SK-N-SH treated with all-trans-retinoic acid at 6 μM for 48 hours (cell line): ENCODE measurements at regions not wholly inside any gene's neighbourhood (a gene's known extent, or its start where the extent isn't known, plus 50 kb on each side); places are given as distances from the start of the nearest gene placed in this dataset.

Experiments
- ATAC-seq: fragments of 200-7000 bp; cut with Tn5 transposase; 3 replicates; pipeline ENCODE4 v1.9.1; 2020; ENCODE audit warnings: mild to moderate bottlenecking, moderate library complexity
- ARNTL ChIP-seq: fragments of 450-650 bp; formaldehyde crosslinking; IDR thresholded peaks from 2 replicates; pipeline ENCODE4 v1.5.0; 2020; ENCODE audit warnings: low read depth, mild to moderate bottlenecking, moderate library complexity, borderline replicate concordance
- BACH2 ChIP-seq: fragments of 250-450 bp; sonication (Bioruptor Pico); IDR thresholded peaks from 2 replicates; pipeline ENCODE4 v1.9.0; 2021; ENCODE audit warnings: mild to moderate bottlenecking, borderline replicate concordance
- CSDC2 ChIP-seq: fragments of 250-450 bp; sonication (Bioruptor Pico); IDR thresholded peaks from 2 replicates; pipeline ENCODE4 v1.5.0; 2020; ENCODE audit warnings: mild to moderate bottlenecking, moderate library complexity
- ESRRG ChIP-seq: fragments of 250-450 bp; sonication (Bioruptor Pico); IDR thresholded peaks from 2 replicates; pipeline ENCODE4 v1.6.1; 2021; ENCODE audit warnings: mild to moderate bottlenecking
- GLIS3 ChIP-seq: fragments of 250-450 bp; sonication (Bioruptor Pico); IDR thresholded peaks from 2 replicates; pipeline ENCODE4 v1.5.0; 2020; ENCODE audit warnings: mild to moderate bottlenecking, moderate library complexity
- ISL1 ChIP-seq: fragments of 250-450 bp; sonication (Bioruptor Pico); IDR thresholded peaks from 2 replicates; pipeline ENCODE4 v2.1.2; 2022; ENCODE audit warnings: mild to moderate bottlenecking, moderate library complexity
- TCF4 ChIP-seq: fragments of 250-450 bp; sonication (Bioruptor Pico); IDR thresholded peaks from 2 replicates; pipeline ENCODE4 v1.8.0; 2021; ENCODE audit warnings: mild to moderate bottlenecking, moderate library complexity, borderline replicate concordance
- TOX ChIP-seq: fragments of 250-450 bp; sonication (Bioruptor Pico); IDR thresholded peaks from 2 replicates; pipeline ENCODE4 v1.8.0; 2021; ENCODE audit warnings: mild to moderate bottlenecking, moderate library complexity, borderline replicate concordance
- ZC3H10 ChIP-seq: fragments of 250-450 bp; sonication (Bioruptor Pico); IDR thresholded peaks from 2 replicates; pipeline ENCODE4 v1.5.1; 2021; ENCODE audit warnings: mild to moderate bottlenecking, moderate library complexity
- ZFP30 ChIP-seq: fragments of 450-650 bp; formaldehyde crosslinking; IDR thresholded peaks from 2 replicates; pipeline ENCODE4 v1.5.0; 2022; ENCODE audit warnings: mild to moderate bottlenecking, moderate library complexity
- ZNF565 ChIP-seq: fragments of 450-650 bp; formaldehyde crosslinking; conservative IDR thresholded peaks from 2 replicates; pipeline ENCODE4 v1.5.0; 2020; ENCODE audit warnings: low read depth, mild to moderate bottlenecking, moderate library complexity
- ZNF70 ChIP-seq: fragments of 450-650 bp; formaldehyde crosslinking; IDR thresholded peaks from 2 replicates; pipeline ENCODE4 v1.5.0; 2020; ENCODE audit warnings: mild to moderate bottlenecking, moderate library complexity
- TF ChIP-seq, protein P1 (sequence below): fragments of 250-450 bp; sonication (Bioruptor Pico); IDR thresholded peaks from 2 replicates; pipeline ENCODE4 v1.5.0; 2020; ENCODE audit warnings: mild to moderate bottlenecking, moderate library complexity
- TF ChIP-seq, protein P2 (sequence below): fragments of 250-450 bp; sonication (Bioruptor Pico); IDR thresholded peaks from 2 replicates; pipeline ENCODE4 v1.8.0; 2020; ENCODE audit warnings: mild to moderate bottlenecking, moderate library complexity, borderline replicate concordance
- TF ChIP-seq, protein P3 (sequence below): fragments of 250-450 bp; sonication (Bioruptor Pico); IDR thresholded peaks from 2 replicates; pipeline ENCODE4 v1.5.1; 2020; ENCODE audit warnings: low read depth, mild to moderate bottlenecking, moderate library complexity
- TF ChIP-seq, protein P4 (sequence below): fragments of 250-450 bp; sonication (Bioruptor Pico); IDR thresholded peaks from 2 replicates; pipeline ENCODE4 v1.8.0; 2021; ENCODE audit warnings: low read depth, mild to moderate bottlenecking, moderate library complexity, borderline replicate concordance

- no peak for ATAC-seq
Observed at GRCh38 chr5:72697622-72698021, 118.8 kb upstream of the TNPO1 start.

GRCh38 chr5:72695659-72696058 lies 120.8 kb upstream of the TNPO1 start:
- no peak for ATAC-seq
- TF ChIP-seq TOX (no peak), ARNTL (CRISPR knock-in tag) (no peak), ZFP30 (CRISPR knock-in tag) (no peak), ZNF565 (CRISPR knock-in tag) (no peak), TCF4 (CRISPR knock-in tag) (no peak), ESRRG (CRISPR knock-in tag) (no peak), CSDC2 (CRISPR knock-in tag) (no peak), ZC3H10 (CRISPR knock-in tag) (no peak)
- TF ChIP-seq, protein P1, sequence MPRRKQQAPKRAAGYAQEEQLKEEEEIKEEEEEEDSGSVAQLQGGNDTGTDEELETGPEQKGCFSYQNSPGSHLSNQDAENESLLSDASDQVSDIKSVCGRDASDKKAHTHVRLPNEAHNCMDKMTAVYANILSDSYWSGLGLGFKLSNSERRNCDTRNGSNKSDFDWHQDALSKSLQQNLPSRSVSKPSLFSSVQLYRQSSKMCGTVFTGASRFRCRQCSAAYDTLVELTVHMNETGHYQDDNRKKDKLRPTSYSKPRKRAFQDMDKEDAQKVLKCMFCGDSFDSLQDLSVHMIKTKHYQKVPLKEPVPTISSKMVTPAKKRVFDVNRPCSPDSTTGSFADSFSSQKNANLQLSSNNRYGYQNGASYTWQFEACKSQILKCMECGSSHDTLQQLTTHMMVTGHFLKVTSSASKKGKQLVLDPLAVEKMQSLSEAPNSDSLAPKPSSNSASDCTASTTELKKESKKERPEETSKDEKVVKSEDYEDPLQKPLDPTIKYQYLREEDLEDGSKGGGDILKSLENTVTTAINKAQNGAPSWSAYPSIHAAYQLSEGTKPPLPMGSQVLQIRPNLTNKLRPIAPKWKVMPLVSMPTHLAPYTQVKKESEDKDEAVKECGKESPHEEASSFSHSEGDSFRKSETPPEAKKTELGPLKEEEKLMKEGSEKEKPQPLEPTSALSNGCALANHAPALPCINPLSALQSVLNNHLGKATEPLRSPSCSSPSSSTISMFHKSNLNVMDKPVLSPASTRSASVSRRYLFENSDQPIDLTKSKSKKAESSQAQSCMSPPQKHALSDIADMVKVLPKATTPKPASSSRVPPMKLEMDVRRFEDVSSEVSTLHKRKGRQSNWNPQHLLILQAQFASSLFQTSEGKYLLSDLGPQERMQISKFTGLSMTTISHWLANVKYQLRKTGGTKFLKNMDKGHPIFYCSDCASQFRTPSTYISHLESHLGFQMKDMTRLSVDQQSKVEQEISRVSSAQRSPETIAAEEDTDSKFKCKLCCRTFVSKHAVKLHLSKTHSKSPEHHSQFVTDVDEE (CRISPR knock-in tag), result no peak
- TF ChIP-seq, protein P2, sequence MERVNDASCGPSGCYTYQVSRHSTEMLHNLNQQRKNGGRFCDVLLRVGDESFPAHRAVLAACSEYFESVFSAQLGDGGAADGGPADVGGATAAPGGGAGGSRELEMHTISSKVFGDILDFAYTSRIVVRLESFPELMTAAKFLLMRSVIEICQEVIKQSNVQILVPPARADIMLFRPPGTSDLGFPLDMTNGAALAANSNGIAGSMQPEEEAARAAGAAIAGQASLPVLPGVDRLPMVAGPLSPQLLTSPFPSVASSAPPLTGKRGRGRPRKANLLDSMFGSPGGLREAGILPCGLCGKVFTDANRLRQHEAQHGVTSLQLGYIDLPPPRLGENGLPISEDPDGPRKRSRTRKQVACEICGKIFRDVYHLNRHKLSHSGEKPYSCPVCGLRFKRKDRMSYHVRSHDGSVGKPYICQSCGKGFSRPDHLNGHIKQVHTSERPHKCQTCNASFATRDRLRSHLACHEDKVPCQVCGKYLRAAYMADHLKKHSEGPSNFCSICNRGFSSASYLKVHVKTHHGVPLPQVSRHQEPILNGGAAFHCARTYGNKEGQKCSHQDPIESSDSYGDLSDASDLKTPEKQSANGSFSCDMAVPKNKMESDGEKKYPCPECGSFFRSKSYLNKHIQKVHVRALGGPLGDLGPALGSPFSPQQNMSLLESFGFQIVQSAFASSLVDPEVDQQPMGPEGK, result no peak
- TF ChIP-seq, protein P3, sequence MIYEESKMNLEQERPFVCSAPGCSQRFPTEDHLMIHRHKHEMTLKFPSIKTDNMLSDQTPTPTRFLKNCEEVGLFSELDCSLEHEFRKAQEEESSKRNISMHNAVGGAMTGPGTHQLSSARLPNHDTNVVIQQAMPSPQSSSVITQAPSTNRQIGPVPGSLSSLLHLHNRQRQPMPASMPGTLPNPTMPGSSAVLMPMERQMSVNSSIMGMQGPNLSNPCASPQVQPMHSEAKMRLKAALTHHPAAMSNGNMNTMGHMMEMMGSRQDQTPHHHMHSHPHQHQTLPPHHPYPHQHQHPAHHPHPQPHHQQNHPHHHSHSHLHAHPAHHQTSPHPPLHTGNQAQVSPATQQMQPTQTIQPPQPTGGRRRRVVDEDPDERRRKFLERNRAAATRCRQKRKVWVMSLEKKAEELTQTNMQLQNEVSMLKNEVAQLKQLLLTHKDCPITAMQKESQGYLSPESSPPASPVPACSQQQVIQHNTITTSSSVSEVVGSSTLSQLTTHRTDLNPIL (CRISPR knock-in tag), result no peak

More at GRCh38 chr5:72697622-72698021, 118.8 kb upstream of the TNPO1 start:
- TF ChIP-seq ISL1, result no peak
- TF ChIP-seq BACH2 (CRISPR knock-in tag), result no peak
- TF ChIP-seq GLIS3 (CRISPR knock-in tag), result no peak
- TF ChIP-seq ZNF70 (CRISPR knock-in tag), result no peak
- no peak for TF ChIP-seq CSDC2 (CRISPR knock-in tag)
- TF ChIP-seq TCF4 (CRISPR knock-in tag), result no peak
- TF ChIP-seq, protein P2, result no peak
- TF ChIP-seq, protein P4, sequence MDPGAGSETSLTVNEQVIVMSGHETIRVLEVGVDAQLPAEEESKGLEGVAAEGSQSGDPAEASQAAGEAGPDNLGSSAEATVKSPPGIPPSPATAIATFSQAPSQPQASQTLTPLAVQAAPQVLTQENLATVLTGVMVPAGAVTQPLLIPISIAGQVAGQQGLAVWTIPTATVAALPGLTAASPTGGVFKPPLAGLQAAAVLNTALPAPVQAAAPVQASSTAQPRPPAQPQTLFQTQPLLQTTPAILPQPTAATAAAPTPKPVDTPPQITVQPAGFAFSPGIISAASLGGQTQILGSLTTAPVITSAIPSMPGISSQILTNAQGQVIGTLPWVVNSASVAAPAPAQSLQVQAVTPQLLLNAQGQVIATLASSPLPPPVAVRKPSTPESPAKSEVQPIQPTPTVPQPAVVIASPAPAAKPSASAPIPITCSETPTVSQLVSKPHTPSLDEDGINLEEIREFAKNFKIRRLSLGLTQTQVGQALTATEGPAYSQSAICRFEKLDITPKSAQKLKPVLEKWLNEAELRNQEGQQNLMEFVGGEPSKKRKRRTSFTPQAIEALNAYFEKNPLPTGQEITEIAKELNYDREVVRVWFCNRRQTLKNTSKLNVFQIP (CRISPR knock-in tag), result no peak
- TF ChIP-seq, protein P3 (CRISPR knock-in tag), result no peak
- TF ChIP-seq TOX, result no peak
- TF ChIP-seq, protein P1 (CRISPR knock-in tag), result no peak
